ENCODE measurements at regions not wholly inside any gene's neighbourhood (a gene's known extent, or its start where the extent isn't known, plus 50 kb on each side); places are given as distances from the start of the nearest gene placed in this dataset.

DNA sequence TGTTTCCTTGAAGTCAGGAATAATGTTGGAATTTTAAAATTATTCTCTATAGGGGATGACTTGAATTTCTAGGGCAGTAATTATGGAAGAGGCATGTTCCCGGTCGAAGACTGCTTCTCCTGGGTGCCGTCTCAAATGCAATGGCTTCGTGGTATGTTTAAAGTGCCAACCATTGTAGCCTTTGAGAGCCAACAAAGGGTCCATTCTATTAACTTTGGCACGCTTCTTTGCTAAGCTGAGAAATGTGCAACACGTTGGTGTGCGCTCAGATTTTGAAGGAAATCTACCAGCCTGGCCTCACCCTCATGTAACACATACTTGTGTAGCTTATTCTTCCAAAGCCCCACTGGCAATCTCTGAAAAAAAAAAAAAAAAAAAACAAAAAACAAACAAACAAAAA, 221.2 kb upstream of the ANKH start:
- FAIRE-seq: no peak

DNA sequence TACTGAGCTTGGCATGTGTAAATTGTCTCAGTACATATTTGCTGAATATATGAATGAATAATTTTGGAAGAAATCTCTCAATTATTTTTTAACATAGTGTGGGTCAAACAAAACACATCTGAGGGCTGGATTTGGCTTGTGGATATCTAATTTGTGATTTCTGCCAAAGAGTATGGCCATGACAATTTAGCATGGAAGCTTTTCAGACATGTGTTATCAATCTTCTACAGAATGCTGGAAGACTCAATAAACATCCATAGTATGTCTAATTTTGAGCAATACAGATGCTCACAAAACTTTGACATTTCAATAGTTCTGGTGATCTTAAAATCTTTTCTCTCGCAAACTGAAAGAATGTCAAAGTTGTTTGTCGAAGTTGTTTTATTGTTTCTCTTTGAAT, 214.1 kb upstream of the ANKH start:
- no peak overlapping the region for H3K4me3 ChIP-seq (ENCODE audit: control insufficient read depth in 2 of 3, extremely low read depth in 1 of 3, insufficient read depth in 2 of 3, low read depth in 1 of 3, low read length in 3 of 3)
- no peak overlapping the region for H3K9ac ChIP-seq (ENCODE audit: control insufficient read depth, extremely low read depth, insufficient read depth, low read length)
- H3K9me3 ChIP-seq (ENCODE audit: control insufficient read depth, low read depth, low read length): no peaks in the 10 kb centered on the region
- no peaks in the 10 kb centered on the region for H3K9me1 ChIP-seq (ENCODE audit: control insufficient read depth, extremely low read depth, insufficient read depth, low read length)
- H3K27ac ChIP-seq (ENCODE audit: control insufficient read depth, insufficient read depth, low read length): no peak overlapping the region
- no peak overlapping the region for H2AFZ ChIP-seq (ENCODE audit: control insufficient read depth, low read length)
- no peaks in the 10 kb centered on the region for H3K27me3 ChIP-seq (ENCODE audit: control insufficient read depth, extremely low read depth, insufficient read depth, low read length)
- no peak overlapping the region for H3K4me2 ChIP-seq (ENCODE audit: control insufficient read depth, extremely low read depth, insufficient read depth, low read depth, low read length)
- DNase-seq (ENCODE audit: low read depth, low spot score) (no peak), FAIRE-seq (no peak)
- dilution Hi-C loops (cut with MboI; ENCODE audit: extremely low pct_ligation_motif_present, low sequenced_read_pairs): no loop called here
- no peaks in the 10 kb centered on the region for H3K36me3 ChIP-seq (ENCODE audit: control insufficient read depth in 2 of 2, extremely low read depth in 1 of 2, insufficient read depth in 2 of 2, low read length in 2 of 2)
- H3K79me2 ChIP-seq (ENCODE audit: control insufficient read depth, insufficient read depth, low read length): no peaks in the 10 kb centered on the region
- no peaks in the 10 kb centered on the region for H3K4me1 ChIP-seq (ENCODE audit: control insufficient read depth, extremely low read depth, insufficient read depth, low read length)
- no peaks in the 10 kb centered on the region for H4K20me1 ChIP-seq (ENCODE audit: control insufficient read depth, extremely low read depth, insufficient read depth, low read length)
- TF ChIP-seq CTCF (optimal IDR thresholded peaks at IDR 0.05 in 1 of 3, IDR thresholded peaks at IDR 0.05 in 1 of 3, conservative IDR thresholded peaks at IDR 0.05 in 1 of 3; ENCODE audit: extremely low read depth in 1 of 3, insufficient read depth in 2 of 3, low read length in 3 of 3) (no peak), EZH2 (IDR thresholded peaks at IDR 0.05; ENCODE audit: low read length) (no peak)

More for the DNA sequence above, 221.2 kb upstream of the ANKH start:
- Histone ChIP-seq H3K9me3 (ENCODE audit: control insufficient read depth, low read depth, low read length) (no peaks in the 10 kb centered on the region), H3K9ac (ENCODE audit: control insufficient read depth, extremely low read depth, insufficient read depth, low read length) (no peak overlapping the region), H3K4me3 (ENCODE audit: control insufficient read depth in 2 of 3, extremely low read depth in 1 of 3, insufficient read depth in 2 of 3, low read depth in 1 of 3, low read length in 3 of 3) (no peak overlapping the region), H3K27ac (ENCODE audit: control insufficient read depth, insufficient read depth, low read length) (no peak overlapping the region), H3K27me3 (ENCODE audit: control insufficient read depth, extremely low read depth, insufficient read depth, low read length) (no peaks in the 10 kb centered on the region), H3K79me2 (ENCODE audit: control insufficient read depth, insufficient read depth, low read length) (no peaks in the 10 kb centered on the region), H3K9me1 (ENCODE audit: control insufficient read depth, extremely low read depth, insufficient read depth, low read length) (no peaks in the 10 kb centered on the region), H4K20me1 (ENCODE audit: control insufficient read depth, extremely low read depth, insufficient read depth, low read length) (no peaks in the 10 kb centered on the region), H3K36me3 (ENCODE audit: control insufficient read depth in 2 of 2, extremely low read depth in 1 of 2, insufficient read depth in 2 of 2, low read length in 2 of 2) (no peaks in the 10 kb centered on the region), H2AFZ (ENCODE audit: control insufficient read depth, low read length) (no peak overlapping the region), H3K4me2 (ENCODE audit: control insufficient read depth, extremely low read depth, insufficient read depth, low read depth, low read length) (no peak overlapping the region), H3K4me1 (ENCODE audit: control insufficient read depth, extremely low read depth, insufficient read depth, low read length) (no peaks in the 10 kb centered on the region)
- no peak for DNase-seq (ENCODE audit: low read depth, low spot score)
- TF ChIP-seq CTCF (optimal IDR thresholded peaks at IDR 0.05 in 1 of 3, IDR thresholded peaks at IDR 0.05 in 1 of 3, conservative IDR thresholded peaks at IDR 0.05 in 1 of 3; ENCODE audit: extremely low read depth in 1 of 3, insufficient read depth in 2 of 3, low read length in 3 of 3) (no peak), EZH2 (IDR thresholded peaks at IDR 0.05; ENCODE audit: low read length) (no peak)
- dilution Hi-C loops (cut with MboI; ENCODE audit: extremely low pct_ligation_motif_present, low sequenced_read_pairs): no loop called here
